H9 (cell line): ENCODE measurements at regions not wholly inside any gene's neighbourhood (a gene's known extent, or its start where the extent isn't known, plus 50 kb on each side); places are given as distances from the start of the nearest gene placed in this dataset.

Source experiments
- DNase-seq: peaks from one replicate; pipeline ENCODE4 v3.0.0-alpha.2; 2017
- H2AFZ ChIP-seq: one replicate; pipeline ENCODE4 v1.6.1; 2013; ENCODE audit warnings: mild to moderate bottlenecking, low read length, control low read depth, moderate library complexity
- H2AK5ac ChIP-seq: 2 replicates; pipeline ENCODE4 v1.6.1; 2013; ENCODE audit warnings: low read length, control low read depth, mixed read lengths; ENCODE audit not compliant: insufficient read length
- H2BK120ac ChIP-seq: one replicate; pipeline ENCODE4 v1.6.1; 2013; ENCODE audit warnings: low read depth, mild to moderate bottlenecking, low read length, control low read depth, inconsistent platforms; ENCODE audit not compliant: poor library complexity, severe bottlenecking
- H2BK12ac ChIP-seq: 2 replicates; pipeline ENCODE4 v1.6.1; 2013; ENCODE audit warnings: low read length, control low read depth, mixed read lengths, low read depth; ENCODE audit not compliant: insufficient read length
- H2BK15ac ChIP-seq: 2 replicates; pipeline ENCODE4 v1.6.1; 2013; ENCODE audit warnings: low read depth, low read length, control low read depth
- H2BK20ac ChIP-seq: one replicate; pipeline ENCODE4 v1.6.1; 2013; ENCODE audit warnings: low read depth, mild to moderate bottlenecking, low read length, control low read depth, inconsistent platforms; ENCODE audit not compliant: poor library complexity, severe bottlenecking
- H2BK5ac ChIP-seq: 2 replicates; pipeline ENCODE4 v1.6.1; 2013; ENCODE audit warnings: low read length, control low read depth, mixed read lengths; ENCODE audit not compliant: insufficient read length
- H3K14ac ChIP-seq: 2 replicates; pipeline ENCODE4 v1.6.1; 2013; ENCODE audit warnings: low read length, control low read depth; ENCODE audit not compliant: insufficient read depth
- H3K18ac ChIP-seq: 2 replicates; pipeline ENCODE4 v1.6.1; 2013; ENCODE audit warnings: low read depth, mild to moderate bottlenecking, mixed read lengths, low read length, control low read depth; ENCODE audit not compliant: insufficient read length
- H3K23ac ChIP-seq: 2 replicates; pipeline ENCODE4 v1.6.1; 2013; ENCODE audit warnings: low read length, control low read depth, mixed read lengths, low read depth; ENCODE audit not compliant: insufficient read length
- H3K23me2 ChIP-seq: 2 replicates; pipeline ENCODE4 v1.6.1; 2013; ENCODE audit warnings: low read depth, mild to moderate bottlenecking, mixed read lengths, low read length, control low read depth; ENCODE audit not compliant: insufficient read length, poor library complexity, severe bottlenecking
- H3K27ac ChIP-seq: 2 replicates; pipeline ENCODE4 v1.5.1; 2013; ENCODE audit warnings: low read length, control low read depth, mixed read lengths, low read depth; ENCODE audit not compliant: insufficient read length
- H3K27me3 ChIP-seq: 2 replicates; pipeline ENCODE4 v1.6.1; 2013; ENCODE audit warnings: low read length, control low read depth, inconsistent platforms; ENCODE audit not compliant: insufficient read depth
- H3K4ac ChIP-seq: 2 replicates; pipeline ENCODE4 v1.6.1; 2013; ENCODE audit warnings: low read depth, mild to moderate bottlenecking, control low read depth, inconsistent platforms, low read length, moderate library complexity
- H3K4me1 ChIP-seq: 2 replicates; pipeline ENCODE4 v1.6.1; 2013; ENCODE audit warnings: low read length, control low read depth, inconsistent platforms; ENCODE audit not compliant: insufficient read depth
- H3K4me2 ChIP-seq: 2 replicates; pipeline ENCODE4 v1.6.1; 2013; ENCODE audit warnings: low read length, control low read depth, mixed read lengths; ENCODE audit not compliant: insufficient read length, insufficient read depth
- H3K56ac ChIP-seq: 2 replicates; pipeline ENCODE4 v1.6.1; 2013; ENCODE audit warnings: low read depth, mild to moderate bottlenecking, mixed read lengths, low read length, control low read depth; ENCODE audit not compliant: insufficient read length
- H3K79me1 ChIP-seq: 2 replicates; pipeline ENCODE4 v1.6.1; 2013; ENCODE audit warnings: low read depth, mild to moderate bottlenecking, moderate library complexity, low read length, control low read depth, inconsistent platforms; ENCODE audit not compliant: insufficient read depth, poor library complexity, severe bottlenecking
- H3K79me2 ChIP-seq: 2 replicates; pipeline ENCODE4 v1.6.1; 2013; ENCODE audit warnings: low read length, control low read depth, inconsistent platforms; ENCODE audit not compliant: insufficient read depth
- H3K9ac ChIP-seq: 2 replicates; pipeline ENCODE4 v1.6.1; 2013; ENCODE audit warnings: low read length, control low read depth, mixed read lengths; ENCODE audit not compliant: insufficient read length; ENCODE audit errors: extremely low read depth
- H3K9me3 ChIP-seq: one replicate; pipeline ENCODE4 v1.6.1; 2013; ENCODE audit warnings: low read depth, low read length, inconsistent platforms; ENCODE audit not compliant: control insufficient read depth
- H3T11ph ChIP-seq: one replicate; pipeline ENCODE4 v1.6.1; 2013; ENCODE audit warnings: mild to moderate bottlenecking, low read length, control low read depth, inconsistent platforms
- H4K20me1 ChIP-seq: one replicate; pipeline ENCODE4 v1.6.1; 2013; ENCODE audit not compliant: control insufficient read depth, insufficient read length, insufficient read depth
- H4K5ac ChIP-seq: 2 replicates; pipeline ENCODE4 v1.6.1; 2013; ENCODE audit warnings: low read depth, mild to moderate bottlenecking, mixed read lengths, low read length, control low read depth; ENCODE audit not compliant: insufficient read length
- H4K8ac ChIP-seq: replicated peaks from 2 replicates; pipeline ENCODE4 v1.6.1; 2013; ENCODE audit warnings: low read length, control low read depth, mixed read lengths, low read depth; ENCODE audit not compliant: insufficient read length
- H4K91ac ChIP-seq: 2 replicates; pipeline ENCODE4 v1.6.1; 2013; ENCODE audit warnings: low read depth, mild to moderate bottlenecking, moderate library complexity, mixed read lengths, low read length, control low read depth; ENCODE audit not compliant: insufficient read length
- H3K27ac Mint-ChIP-seq, 3 experiments: 2 replicates in 2 of 3; 3 replicates in 1 of 3; pipeline ENCODE4 v1.8.0; 2020 to 2021; ENCODE audit warnings: mixed read lengths in 3 of 3, mild to moderate bottlenecking in 1 of 3, moderate library complexity in 1 of 3
- H3K27me3 Mint-ChIP-seq: 2 replicates; pipeline ENCODE4 v1.8.0; 2021; ENCODE audit warnings: low read depth, mild to moderate bottlenecking, moderate library complexity, mixed read lengths
- H3K36me3 Mint-ChIP-seq, 3 experiments: 2 replicates in 2 of 3; 3 replicates in 1 of 3; pipeline ENCODE4 v1.8.0; 2020 to 2021; ENCODE audit warnings: low read depth in 3 of 3, mixed read lengths in 3 of 3; ENCODE audit not compliant: insufficient read depth in 1 of 3
- H3K4me1 Mint-ChIP-seq, 2 experiments: 2 replicates each; pipeline ENCODE4 v1.8.0; 2020; ENCODE audit warnings: mixed read lengths in 2 of 2
- H3K4me3 Mint-ChIP-seq, 2 experiments: 2 replicates in 1 of 2; 3 replicates in 1 of 2; pipeline ENCODE4 v1.8.0; 2020 to 2021; ENCODE audit warnings: mild to moderate bottlenecking in 2 of 2, mixed read lengths in 2 of 2, moderate library complexity in 1 of 2
- H3K9me3 Mint-ChIP-seq, 2 experiments: 2 replicates in 1 of 2; 3 replicates in 1 of 2; pipeline ENCODE4 v1.8.0; 2020; ENCODE audit warnings: mild to moderate bottlenecking in 2 of 2, mixed read lengths in 2 of 2, moderate library complexity in 1 of 2
- CTCF ChIP-seq: fragments of 200-600 bp; sonication (generic); conservative IDR thresholded peaks from 3 replicates; pipeline ENCODE4 v1.8.0; 2021; ENCODE audit warnings: antibody characterized with exemption, mild to moderate bottlenecking
- WGBS: extraction: QIAGEN DNeasy Blood & Tissue Kit; methylation state at CpG from one replicate; pipeline ENCODE4 v1.1.7; 2013; ENCODE audit warnings: missing lambda C conversion rate, low lambda C conversion rate, mixed read lengths; ENCODE audit not compliant: insufficient read length; ENCODE audit errors: extremely low coverage; 5-methylcytosine and 5-hydroxymethylcytosine counted together

GRCh38 chr15:62421289-62421688, 256.2 kb upstream of the C2CD4B start:
- no peak overlapping the region for H3K4me2 ChIP-seq
- H3K9me3 ChIP-seq = no peaks in the 10 kb centered on the region
- H3K4me3 Mint-ChIP-seq = no peak overlapping the region
- no peaks in the 10 kb centered on the region for H3K27me3 ChIP-seq
- no peak overlapping the region for H3K27ac ChIP-seq
- H3K27ac Mint-ChIP-seq = no peak overlapping the region
- no peak overlapping the region for H3T11ph ChIP-seq
- H4K8ac ChIP-seq = no peak overlapping the region
- no peaks in the 10 kb centered on the region for H3K27me3 Mint-ChIP-seq
- no peak overlapping the region for H2BK12ac ChIP-seq
- no peak overlapping the region for H2BK120ac ChIP-seq
- no peaks in the 10 kb centered on the region for H3K79me2 ChIP-seq
- no peak overlapping the region for H3K18ac ChIP-seq
- H3K9ac ChIP-seq = no peak overlapping the region
- WGBS = no CpG with 5 or more reads among the region's 3 CpGs
- H3K36me3 Mint-ChIP-seq = peaks cover 0 to 4% (median 0%) of the 10 kb centered on the region in 3 experiments; a peak in 1 of 7 replicates
- no peaks in the 10 kb centered on the region for H4K20me1 ChIP-seq
- peaks cover 23 to 28% of the 10 kb centered on the region in 2 experiments for H3K4me1 Mint-ChIP-seq
- no peak overlapping the region for H2BK15ac ChIP-seq
- DNase-seq = no peak
- no peaks in the 10 kb centered on the region for H3K79me1 ChIP-seq
- H4K5ac ChIP-seq = no peak overlapping the region
- H3K23ac ChIP-seq = no peak overlapping the region
- H4K91ac ChIP-seq = no peak overlapping the region
- no peak overlapping the region for H3K14ac ChIP-seq
- no peak overlapping the region for H2AK5ac ChIP-seq
- no peak for TF ChIP-seq CTCF
- H2BK5ac ChIP-seq = no peak overlapping the region
- peaks cover 5% of the 10 kb centered on the region; the same call in 1 of the 2 replicates for H3K4me1 ChIP-seq
- no peaks in the 10 kb centered on the region for H3K9me3 Mint-ChIP-seq
- no peak overlapping the region for H3K56ac ChIP-seq
- no peak overlapping the region for H3K4ac ChIP-seq
- H2BK20ac ChIP-seq = no peak overlapping the region
- no peaks in the 10 kb centered on the region for H3K23me2 ChIP-seq
- no peak overlapping the region for H2AFZ ChIP-seq
